GM12891 (cell line): ENCODE measurements at regions not wholly inside any gene's neighbourhood (a gene's known extent, or its start where the extent isn't known, plus 50 kb on each side); places are given as distances from the start of the nearest gene placed in this dataset.

ENCODE experiments used
- DNase-seq: peaks from one replicate; pipeline ENCODE4 v3.0.0; 2011; ENCODE audit warnings: low spot score; ENCODE audit not compliant: insufficient read length
- FAIRE-seq: peaks from 2 replicates; lab custom pipeline; 2011; peaks lifted over from hg19 to GRCh38; lab: Jason Lieb, UNC
- PAX5 ChIP-seq: IDR thresholded peaks from 2 replicates; pipeline ENCODE4 v1.6.1; 2011; ENCODE audit warnings: low read length, moderate library complexity, mild to moderate bottlenecking; ENCODE audit not compliant: insufficient read depth, severe bottlenecking
- POLR2A ChIP-seq: IDR thresholded peaks from 2 replicates; pipeline ENCODE4 v1.6.1; 2011; ENCODE audit warnings: low read depth, low read length, control low read depth
- POLR2AphosphoS5 ChIP-seq: IDR thresholded peaks from 2 replicates; pipeline ENCODE4 v1.6.1; 2011; ENCODE audit warnings: low read depth, low read length, control low read depth
- POU2F2 ChIP-seq: IDR thresholded peaks from 2 replicates; pipeline ENCODE4 v1.6.1; 2011; ENCODE audit warnings: low read depth, mild to moderate bottlenecking, control low read depth, low read length, moderate library complexity
- SPI1 ChIP-seq: IDR thresholded peaks from 2 replicates; pipeline ENCODE4 v1.6.1; 2011; ENCODE audit warnings: low read depth, low read length, control low read depth
- TAF1 ChIP-seq: IDR thresholded peaks from 2 replicates; pipeline ENCODE4 v1.6.1; 2011; ENCODE audit warnings: low read depth, low read length, control low read depth

DNA sequence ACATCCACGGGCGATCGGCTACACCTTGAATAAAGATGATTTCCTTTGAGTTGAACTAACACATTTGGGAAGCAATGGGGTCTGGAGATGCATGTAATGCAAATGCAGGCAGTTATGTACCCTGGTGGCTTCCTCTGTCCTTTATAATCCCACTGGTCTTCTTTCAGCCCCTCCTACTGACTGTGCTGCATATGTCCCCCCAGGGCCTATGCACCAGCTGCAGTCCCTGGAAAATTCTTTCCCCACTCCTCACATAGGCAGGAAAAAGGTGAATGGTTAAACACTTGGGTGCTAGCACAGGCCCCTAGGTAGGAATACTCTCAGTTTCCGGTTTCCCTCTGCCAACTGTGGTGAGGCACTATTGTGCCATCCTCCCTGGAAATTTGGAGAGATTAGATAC lies 294.8 kb upstream of the SOX5 start:
- FAIRE-seq (no peak), DNase-seq (no peak)
- no peak for TF ChIP-seq POU2F2
- no peak for TF ChIP-seq POLR2A
- no peak for TF ChIP-seq SPI1
- TF ChIP-seq TAF1 = no peak
- no peak for TF ChIP-seq POLR2AphosphoS5
- TF ChIP-seq PAX5 = no peak

DNA sequence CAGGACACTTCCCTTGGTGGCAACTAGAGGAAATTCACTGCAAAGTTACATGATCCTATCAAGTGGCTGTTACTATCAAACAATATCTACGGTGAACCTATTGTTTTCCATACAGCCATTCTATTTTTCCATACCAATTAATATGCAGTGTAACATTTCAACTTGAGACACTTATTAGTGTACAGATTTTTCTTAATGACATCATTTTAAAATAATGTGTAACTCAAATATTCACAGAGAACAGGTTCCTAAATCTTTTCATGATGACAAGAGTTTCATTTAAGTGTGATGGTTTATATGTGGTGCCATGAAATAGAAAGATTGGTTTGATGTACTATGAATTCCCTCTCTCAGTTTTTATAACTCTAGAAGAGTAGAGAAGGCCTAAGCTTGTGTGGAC lies 291.2 kb upstream of the SOX5 start:
- no peak for FAIRE-seq
- TF ChIP-seq TAF1 (no peak), POLR2AphosphoS5 (no peak), SPI1 (no peak), PAX5 (no peak), POU2F2 (no peak), POLR2A (no peak)

DNA sequence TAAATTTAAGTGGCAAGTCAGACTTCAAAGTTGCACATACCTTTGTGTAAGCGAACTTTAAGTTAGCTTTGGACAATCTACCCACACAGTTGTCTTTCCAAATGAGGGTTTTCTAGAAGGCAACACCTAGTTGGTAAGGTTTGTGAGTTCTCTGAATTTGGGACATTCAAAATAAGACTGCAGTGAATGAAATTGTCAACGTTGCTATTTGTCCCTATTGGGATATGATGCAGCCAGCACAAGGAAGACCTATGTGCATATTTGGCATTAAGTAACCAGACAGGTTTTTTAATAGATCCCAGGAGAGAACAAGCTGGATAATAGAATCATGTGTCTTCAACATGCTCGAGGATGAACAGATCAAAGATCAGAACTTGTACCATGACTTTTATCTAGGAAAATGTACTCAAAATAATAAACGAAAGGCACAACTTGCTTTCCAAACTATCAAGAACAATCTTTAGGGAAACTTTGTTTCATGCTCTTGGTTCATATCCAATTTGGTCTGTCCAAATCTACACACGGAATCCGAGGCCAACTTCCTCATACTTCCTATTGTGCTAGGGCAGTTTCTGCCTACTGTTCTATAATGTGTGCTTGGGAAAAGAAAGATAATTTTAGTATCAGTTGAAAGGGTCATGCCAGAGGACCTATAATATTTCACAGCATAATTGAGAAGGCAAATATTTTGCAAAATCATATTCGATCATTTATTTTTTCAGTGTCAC lies 284.2 kb upstream of the SOX5 start:
- DNase-seq = no peak
- FAIRE-seq = no peak
- TF ChIP-seq POLR2AphosphoS5 = no peak
- no peak for TF ChIP-seq SPI1
- no peak for TF ChIP-seq POU2F2
- TF ChIP-seq POLR2A = no peak
- no peak for TF ChIP-seq TAF1
- TF ChIP-seq PAX5 = no peak

More for the DNA sequence above, 291.2 kb upstream of the SOX5 start:
- DNase-seq = no peak

DNA sequence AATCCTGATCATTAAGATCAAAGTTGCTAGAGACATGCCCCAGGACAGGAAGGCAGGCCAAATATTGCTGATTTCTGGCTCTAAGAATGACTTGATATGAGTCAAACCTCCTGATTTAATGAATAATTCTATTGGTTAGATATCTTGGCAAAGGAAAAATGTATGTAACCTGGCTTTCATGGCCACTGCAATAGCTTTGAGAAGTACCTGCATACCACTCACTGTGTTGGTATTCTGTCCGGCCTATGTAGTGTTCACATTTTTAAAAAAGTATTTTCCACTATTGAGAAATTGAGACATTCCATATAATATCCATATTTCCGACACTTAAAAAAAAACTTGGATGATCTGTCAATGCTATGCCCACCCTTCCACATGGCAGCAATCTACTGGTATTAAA lies 283.1 kb upstream of the SOX5 start:
- FAIRE-seq (no peak), DNase-seq (no peak)
- TF ChIP-seq POU2F2 (no peak), TAF1 (no peak), POLR2AphosphoS5 (no peak), SPI1 (no peak), POLR2A (no peak), PAX5 (no peak)

DNA sequence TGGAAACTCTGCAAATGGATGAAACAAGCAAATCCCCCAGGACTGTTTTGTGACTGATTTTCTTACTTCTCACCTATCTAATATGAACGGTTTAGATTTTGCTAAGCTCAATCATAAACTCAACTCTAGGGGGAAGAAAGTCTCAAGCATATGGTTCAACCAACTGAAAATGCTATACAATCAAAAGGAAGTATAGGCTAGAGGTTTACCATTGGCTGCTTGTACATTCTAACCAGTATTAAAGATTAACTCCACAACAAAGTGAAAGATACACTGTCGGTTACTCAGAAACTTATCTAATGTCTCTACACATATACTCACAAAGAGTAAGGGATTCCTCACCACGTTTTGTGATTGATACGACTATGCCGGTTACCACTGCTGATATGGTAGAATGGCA lies 281.8 kb upstream of the SOX5 start:
- FAIRE-seq (no peak), DNase-seq (no peak)
- no peak for TF ChIP-seq TAF1

DNA sequence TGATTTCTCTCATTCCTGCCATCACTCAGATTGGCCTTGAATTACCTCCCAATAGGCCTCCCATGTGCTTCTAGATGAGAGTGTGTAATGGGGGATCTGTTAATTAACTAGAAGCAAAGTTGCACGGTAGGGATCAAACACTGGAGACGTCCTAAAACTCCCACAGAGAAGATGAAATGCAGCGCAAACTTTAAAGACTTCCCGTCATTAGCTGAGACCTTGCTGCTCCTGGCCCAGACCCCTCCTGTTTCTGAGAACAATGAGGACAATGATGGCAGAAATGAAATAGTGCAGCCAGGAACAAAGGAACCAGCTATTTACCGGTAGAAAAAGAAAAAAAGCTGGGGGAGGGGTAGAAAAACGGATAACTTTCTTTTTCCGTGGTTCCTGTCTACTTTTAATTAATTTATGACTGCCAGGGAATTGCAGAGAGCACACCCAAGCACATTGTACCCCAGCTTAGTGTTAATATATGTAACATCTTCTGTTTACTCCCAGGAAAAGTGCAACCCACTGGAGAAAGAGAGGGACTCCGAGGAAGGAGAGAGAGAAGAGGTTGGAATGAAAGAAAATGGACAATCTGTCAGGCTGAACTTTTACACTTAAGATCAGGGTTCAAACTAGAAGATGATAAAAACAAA lies 280.7 kb upstream of the SOX5 start:
- DNase-seq (no peak), FAIRE-seq (no peak)
- TF ChIP-seq PAX5 (no peak), SPI1 (no peak), TAF1 (no peak), POLR2A (no peak), POLR2AphosphoS5 (no peak), POU2F2 (no peak)

DNA sequence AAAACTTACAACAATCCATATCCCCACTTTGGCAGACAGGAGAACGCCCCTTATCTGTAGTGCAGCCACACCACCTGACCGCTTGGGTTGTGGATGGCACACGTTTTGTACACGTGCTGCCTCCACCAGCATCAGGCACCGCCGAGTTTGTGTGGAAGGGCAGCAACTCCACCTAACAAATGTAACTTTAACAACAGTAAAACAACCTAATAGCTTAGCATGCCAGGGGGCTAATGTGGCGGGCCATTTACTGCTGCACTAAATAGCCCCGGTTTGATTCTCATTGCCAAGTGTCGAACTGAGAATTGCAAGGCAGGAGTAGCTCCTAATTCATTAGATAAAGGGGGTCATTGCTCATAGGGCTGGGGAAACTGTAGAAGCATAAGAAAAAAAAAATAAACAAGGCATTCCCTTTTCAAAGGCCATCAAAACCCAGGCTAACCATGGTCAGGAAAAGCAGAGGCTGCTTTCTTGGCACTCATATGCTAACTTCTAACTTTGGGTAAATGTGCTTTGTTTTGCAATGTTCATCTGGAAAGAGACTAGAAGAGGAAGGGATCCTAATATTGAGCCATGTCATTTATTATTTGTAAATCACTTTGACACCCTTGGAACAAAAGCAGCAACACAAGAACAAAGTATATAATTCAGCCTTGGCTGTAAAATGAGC lies 279.7 kb upstream of the SOX5 start:
- no peak for FAIRE-seq

DNA sequence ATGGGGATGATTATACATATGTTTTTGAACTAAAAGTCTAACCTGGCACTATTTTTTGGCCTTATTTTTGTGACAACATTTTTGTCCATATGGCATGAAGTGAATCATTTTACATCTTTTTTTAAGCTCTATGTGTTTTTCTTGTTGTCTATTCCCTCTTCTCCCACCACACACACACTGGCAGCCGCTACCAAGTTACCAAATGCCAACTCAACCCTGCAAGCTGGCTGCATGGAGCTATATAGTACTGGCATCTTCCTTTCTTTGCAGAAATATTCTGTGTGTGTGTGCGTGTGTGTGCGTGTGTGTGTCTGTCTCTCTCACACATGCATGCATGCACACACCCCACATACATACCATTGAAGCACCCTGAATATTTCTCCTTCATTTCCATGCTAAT lies 278.9 kb upstream of the SOX5 start:
- TF ChIP-seq SPI1 (no peak), POLR2A (no peak), TAF1 (no peak), POLR2AphosphoS5 (no peak), POU2F2 (no peak), PAX5 (no peak)
- no peak for FAIRE-seq

More for the DNA sequence above, 279.7 kb upstream of the SOX5 start:
- no peak for TF ChIP-seq SPI1
- no peak for TF ChIP-seq POU2F2
- TF ChIP-seq POLR2AphosphoS5 = no peak
- no peak for TF ChIP-seq TAF1
- no peak for TF ChIP-seq PAX5
- TF ChIP-seq POLR2A = no peak
- no peak for DNase-seq

DNA sequence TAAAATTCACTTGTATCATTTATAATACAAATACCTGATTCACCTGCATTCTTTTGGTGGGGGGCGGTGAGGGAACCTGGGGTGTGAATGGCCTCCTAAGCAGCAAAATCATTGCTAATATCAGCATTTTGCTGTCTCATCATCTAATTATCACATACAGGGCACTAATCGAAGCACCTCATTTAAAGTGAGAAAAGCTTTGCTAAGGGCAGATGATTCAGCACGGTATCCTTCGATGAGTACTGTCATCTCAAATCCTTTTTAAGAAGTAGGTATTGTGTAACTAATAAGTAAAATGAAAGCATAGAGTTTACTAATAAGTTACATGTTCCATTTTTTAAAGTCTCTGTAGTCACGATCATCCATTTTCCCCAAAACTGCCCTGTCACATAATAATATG lies 278.1 kb upstream of the SOX5 start:
- TF ChIP-seq SPI1 (no peak), PAX5 (no peak), POLR2AphosphoS5 (no peak), POU2F2 (no peak), POLR2A (no peak), TAF1 (no peak)
- DNase-seq (no peak), FAIRE-seq (no peak)

More for the DNA sequence above, 278.9 kb upstream of the SOX5 start:
- DNase-seq = no peak
